ENCODE measurements at regions not wholly inside any gene's neighbourhood (a gene's known extent, or its start where the extent isn't known, plus 50 kb on each side); places are given as distances from the start of the nearest gene placed in this dataset.

DNA sequence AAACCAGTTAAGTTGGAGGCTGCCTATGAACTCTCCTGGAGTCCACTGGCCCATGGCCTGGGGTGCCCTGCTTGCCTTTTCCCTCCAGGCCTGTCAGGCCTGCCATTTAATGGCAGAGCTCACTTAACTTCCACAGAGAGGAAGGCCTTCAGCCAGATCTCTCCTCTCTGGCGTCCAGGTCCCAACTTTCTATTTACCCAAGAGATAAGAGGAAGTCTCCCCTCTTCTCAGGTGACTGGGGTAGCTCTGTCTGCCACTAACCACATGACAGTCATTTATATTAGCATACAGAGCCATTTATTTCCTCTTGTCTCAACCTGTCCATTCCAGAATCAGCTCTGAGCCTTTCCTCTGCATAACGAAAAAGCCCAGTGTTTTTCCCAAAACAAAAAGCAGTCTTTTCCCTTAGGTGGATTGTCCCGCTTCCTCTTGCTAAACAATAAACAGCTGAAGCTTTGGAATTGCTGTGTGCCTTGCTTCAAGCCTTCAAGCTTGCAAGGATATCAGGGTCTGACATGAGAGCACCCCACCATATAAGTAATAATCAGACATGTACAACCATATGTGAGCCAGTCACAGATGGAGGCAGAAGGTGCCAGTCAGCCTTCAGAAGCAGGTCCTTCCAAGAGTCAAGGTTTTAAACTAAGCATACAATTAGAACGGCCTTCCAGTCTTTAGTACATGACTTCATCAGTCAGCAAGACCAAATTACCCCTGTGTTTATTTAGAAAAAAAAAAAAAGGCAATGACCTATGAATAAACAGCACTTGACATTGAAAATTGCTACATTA lies 50.0 kb upstream of the CALM2 start (continued):
- TF ChIP-seq CCNT2 (IDR thresholded peaks at IDR 0.05; ENCODE audit: borderline replicate concordance, extremely low read depth, insufficient read length, low read depth, low read length): no peak
- TF ChIP-seq ZNF354B (CRISPR knock-in tag; IDR thresholded peaks at IDR 0.05): no peak
- TF ChIP-seq ZBTB1 (CRISPR knock-in tag; IDR thresholded peaks at IDR 0.05; ENCODE audit: borderline replicate concordance, low read depth): no peak
- TF ChIP-seq, protein P1, sequence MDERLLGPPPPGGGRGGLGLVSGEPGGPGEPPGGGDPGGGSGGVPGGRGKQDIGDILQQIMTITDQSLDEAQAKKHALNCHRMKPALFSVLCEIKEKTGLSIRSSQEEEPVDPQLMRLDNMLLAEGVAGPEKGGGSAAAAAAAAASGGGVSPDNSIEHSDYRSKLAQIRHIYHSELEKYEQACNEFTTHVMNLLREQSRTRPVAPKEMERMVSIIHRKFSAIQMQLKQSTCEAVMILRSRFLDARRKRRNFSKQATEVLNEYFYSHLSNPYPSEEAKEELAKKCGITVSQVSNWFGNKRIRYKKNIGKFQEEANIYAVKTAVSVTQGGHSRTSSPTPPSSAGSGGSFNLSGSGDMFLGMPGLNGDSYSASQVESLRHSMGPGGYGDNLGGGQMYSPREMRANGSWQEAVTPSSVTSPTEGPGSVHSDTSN (CRISPR knock-in tag; IDR thresholded peaks at IDR 0.05; ENCODE audit: low read depth): no peak
- TF ChIP-seq, protein P1 (tag; conservative IDR thresholded peaks at IDR 0.05; ENCODE audit: low read depth): 0 out of 2 replicates have a peak, but pooled peaks have one; percentile 8
- TF ChIP-seq PKNOX1 (IDR thresholded peaks at IDR 0.05): peak; percentile 15; the same call in 1 of the 2 replicates
- TF ChIP-seq CXXC5 (CRISPR knock-in tag; IDR thresholded peaks at IDR 0.05): 0 out of 2 replicates have a peak, but pooled peaks have one; percentile 21
- TF ChIP-seq, protein P2, sequence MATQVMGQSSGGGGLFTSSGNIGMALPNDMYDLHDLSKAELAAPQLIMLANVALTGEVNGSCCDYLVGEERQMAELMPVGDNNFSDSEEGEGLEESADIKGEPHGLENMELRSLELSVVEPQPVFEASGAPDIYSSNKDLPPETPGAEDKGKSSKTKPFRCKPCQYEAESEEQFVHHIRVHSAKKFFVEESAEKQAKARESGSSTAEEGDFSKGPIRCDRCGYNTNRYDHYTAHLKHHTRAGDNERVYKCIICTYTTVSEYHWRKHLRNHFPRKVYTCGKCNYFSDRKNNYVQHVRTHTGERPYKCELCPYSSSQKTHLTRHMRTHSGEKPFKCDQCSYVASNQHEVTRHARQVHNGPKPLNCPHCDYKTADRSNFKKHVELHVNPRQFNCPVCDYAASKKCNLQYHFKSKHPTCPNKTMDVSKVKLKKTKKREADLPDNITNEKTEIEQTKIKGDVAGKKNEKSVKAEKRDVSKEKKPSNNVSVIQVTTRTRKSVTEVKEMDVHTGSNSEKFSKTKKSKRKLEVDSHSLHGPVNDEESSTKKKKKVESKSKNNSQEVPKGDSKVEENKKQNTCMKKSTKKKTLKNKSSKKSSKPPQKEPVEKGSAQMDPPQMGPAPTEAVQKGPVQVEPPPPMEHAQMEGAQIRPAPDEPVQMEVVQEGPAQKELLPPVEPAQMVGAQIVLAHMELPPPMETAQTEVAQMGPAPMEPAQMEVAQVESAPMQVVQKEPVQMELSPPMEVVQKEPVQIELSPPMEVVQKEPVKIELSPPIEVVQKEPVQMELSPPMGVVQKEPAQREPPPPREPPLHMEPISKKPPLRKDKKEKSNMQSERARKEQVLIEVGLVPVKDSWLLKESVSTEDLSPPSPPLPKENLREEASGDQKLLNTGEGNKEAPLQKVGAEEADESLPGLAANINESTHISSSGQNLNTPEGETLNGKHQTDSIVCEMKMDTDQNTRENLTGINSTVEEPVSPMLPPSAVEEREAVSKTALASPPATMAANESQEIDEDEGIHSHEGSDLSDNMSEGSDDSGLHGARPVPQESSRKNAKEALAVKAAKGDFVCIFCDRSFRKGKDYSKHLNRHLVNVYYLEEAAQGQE (IDR thresholded peaks at IDR 0.05; ENCODE audit: borderline replicate concordance): peak; percentile 66
- TF ChIP-seq, protein P2 (CRISPR knock-in tag; IDR thresholded peaks at IDR 0.05; ENCODE audit: low read depth): no peak
- TF ChIP-seq, protein P3, sequence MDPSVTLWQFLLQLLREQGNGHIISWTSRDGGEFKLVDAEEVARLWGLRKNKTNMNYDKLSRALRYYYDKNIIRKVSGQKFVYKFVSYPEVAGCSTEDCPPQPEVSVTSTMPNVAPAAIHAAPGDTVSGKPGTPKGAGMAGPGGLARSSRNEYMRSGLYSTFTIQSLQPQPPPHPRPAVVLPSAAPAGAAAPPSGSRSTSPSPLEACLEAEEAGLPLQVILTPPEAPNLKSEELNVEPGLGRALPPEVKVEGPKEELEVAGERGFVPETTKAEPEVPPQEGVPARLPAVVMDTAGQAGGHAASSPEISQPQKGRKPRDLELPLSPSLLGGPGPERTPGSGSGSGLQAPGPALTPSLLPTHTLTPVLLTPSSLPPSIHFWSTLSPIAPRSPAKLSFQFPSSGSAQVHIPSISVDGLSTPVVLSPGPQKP (CRISPR knock-in tag; IDR thresholded peaks at IDR 0.05): no peak
- no peak for TF ChIP-seq MYC (IDR thresholded peaks at IDR 0.05; ENCODE audit: low read depth, low read length)
- no peak for TF ChIP-seq MYC (CRISPR knock-in tag; IDR thresholded peaks at IDR 0.05; ENCODE audit: borderline replicate concordance, low read depth)
- TF ChIP-seq ZNF121 (CRISPR knock-in tag; conservative IDR thresholded peaks at IDR 0.05): no peak
- TF ChIP-seq GTF2A2 (tag; IDR thresholded peaks at IDR 0.05): no peak

Data from K562 (cell line).